Sigmoid colon (tissue), 4 donors: ENCODE measurements at regions not wholly inside any gene's neighbourhood (a gene's known extent, or its start where the extent isn't known, plus 50 kb on each side); places are given as distances from the start of the nearest gene placed in this dataset.

Source experiments
- CTCF ChIP-seq, 4 experiments: fragments of 450-650 bp in 3 of 4; fragments of 200-600 bp in 1 of 4; IDR thresholded peaks; one replicate each; pipeline ENCODE4 v1.5.1; 2016 to 2019; ENCODE audit warnings: antibody characterized with exemption in 4 of 4, mild to moderate bottlenecking in 3 of 4, moderate library complexity in 2 of 4
- EP300 ChIP-seq, 4 donors: sonication (generic); formaldehyde crosslinking; IDR thresholded peaks; one replicate each; pipeline ENCODE4 v1.6.1; 2017; ENCODE audit warnings: antibody characterized with exemption in 4 of 4
- POLR2A ChIP-seq, 2 donors: fragments of 450-650 bp; IDR thresholded peaks; one replicate each; pipeline ENCODE4 v1.6.1; 2016; ENCODE audit warnings: antibody characterized with exemption in 2 of 2, mild to moderate bottlenecking in 2 of 2, moderate library complexity in 2 of 2
- POLR2AphosphoS5 ChIP-seq, 4 donors: sonication (generic); formaldehyde crosslinking; IDR thresholded peaks; one replicate each; pipeline ENCODE4 v1.6.1; 2017; ENCODE audit warnings: antibody characterized with exemption in 4 of 4

- TF ChIP-seq POLR2AphosphoS5 (IDR thresholded peaks at IDR 0.05) (no peak), POLR2A (IDR thresholded peaks at IDR 0.05) (no peak), CTCF (IDR thresholded peaks at IDR 0.05) (no peak), EP300 (IDR thresholded peaks at IDR 0.05) (no peak)
These were observed 239.1 kb upstream of the GADL1 start for GRCh38 chr3:31133541-31133940.
